Sigmoid colon (tissue), 4 donors: ENCODE measurements at regions not wholly inside any gene's neighbourhood (a gene's known extent, or its start where the extent isn't known, plus 50 kb on each side); places are given as distances from the start of the nearest gene placed in this dataset.

Source experiments
- EP300 ChIP-seq, 4 donors: sonication (generic); formaldehyde crosslinking; IDR thresholded peaks; one replicate each; pipeline ENCODE4 v1.6.1; 2017; ENCODE audit warnings: antibody characterized with exemption in 4 of 4
- POLR2A ChIP-seq, 2 donors: fragments of 450-650 bp; IDR thresholded peaks; one replicate each; pipeline ENCODE4 v1.6.1; 2016; ENCODE audit warnings: antibody characterized with exemption in 2 of 2, mild to moderate bottlenecking in 2 of 2, moderate library complexity in 2 of 2
- POLR2AphosphoS5 ChIP-seq, 4 donors: sonication (generic); formaldehyde crosslinking; IDR thresholded peaks; one replicate each; pipeline ENCODE4 v1.6.1; 2017; ENCODE audit warnings: antibody characterized with exemption in 4 of 4
- TF ChIP-seq, protein P1 (sequence below), 4 experiments: fragments of 450-650 bp in 3 of 4; fragments of 200-600 bp in 1 of 4; IDR thresholded peaks; one replicate each; pipeline ENCODE4 v1.5.1; 2016 to 2019; ENCODE audit warnings: antibody characterized with exemption in 4 of 4, mild to moderate bottlenecking in 3 of 4, moderate library complexity in 2 of 4

- no peak for TF ChIP-seq EP300 (IDR thresholded peaks at IDR 0.05)
- TF ChIP-seq, protein P1, sequence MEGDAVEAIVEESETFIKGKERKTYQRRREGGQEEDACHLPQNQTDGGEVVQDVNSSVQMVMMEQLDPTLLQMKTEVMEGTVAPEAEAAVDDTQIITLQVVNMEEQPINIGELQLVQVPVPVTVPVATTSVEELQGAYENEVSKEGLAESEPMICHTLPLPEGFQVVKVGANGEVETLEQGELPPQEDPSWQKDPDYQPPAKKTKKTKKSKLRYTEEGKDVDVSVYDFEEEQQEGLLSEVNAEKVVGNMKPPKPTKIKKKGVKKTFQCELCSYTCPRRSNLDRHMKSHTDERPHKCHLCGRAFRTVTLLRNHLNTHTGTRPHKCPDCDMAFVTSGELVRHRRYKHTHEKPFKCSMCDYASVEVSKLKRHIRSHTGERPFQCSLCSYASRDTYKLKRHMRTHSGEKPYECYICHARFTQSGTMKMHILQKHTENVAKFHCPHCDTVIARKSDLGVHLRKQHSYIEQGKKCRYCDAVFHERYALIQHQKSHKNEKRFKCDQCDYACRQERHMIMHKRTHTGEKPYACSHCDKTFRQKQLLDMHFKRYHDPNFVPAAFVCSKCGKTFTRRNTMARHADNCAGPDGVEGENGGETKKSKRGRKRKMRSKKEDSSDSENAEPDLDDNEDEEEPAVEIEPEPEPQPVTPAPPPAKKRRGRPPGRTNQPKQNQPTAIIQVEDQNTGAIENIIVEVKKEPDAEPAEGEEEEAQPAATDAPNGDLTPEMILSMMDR (IDR thresholded peaks at IDR 0.05) = no peak
- TF ChIP-seq POLR2AphosphoS5 (IDR thresholded peaks at IDR 0.05) = no peak
- TF ChIP-seq POLR2A (IDR thresholded peaks at IDR 0.05) = no peak
Observed at GRCh38 chr10:120996456-120997034, 145.4 kb downstream of the WDR11 start.
